Gastroesophageal sphincter (tissue), 3 donors: ENCODE measurements at regions not wholly inside any gene's neighbourhood (a gene's known extent, or its start where the extent isn't known, plus 50 kb on each side); places are given as distances from the start of the nearest gene placed in this dataset.

Source experiments
- CTCF ChIP-seq, 4 experiments: fragments of 200-600 bp in 2 of 4; fragments of 450-650 bp in 2 of 4; sonication (generic) in 1 of 4; IDR thresholded peaks; one replicate each; pipeline ENCODE4 v1.5.1; 2017 to 2019; ENCODE audit warnings: antibody characterized with exemption in 4 of 4, mild to moderate bottlenecking in 2 of 4, moderate library complexity in 2 of 4
- EP300 ChIP-seq: sonication (generic); formaldehyde crosslinking; IDR thresholded peaks from one replicate; pipeline ENCODE4 v1.6.1; 2017; ENCODE audit warnings: antibody characterized with exemption, mild to moderate bottlenecking
- POLR2A ChIP-seq, 2 donors: fragments of 450-650 bp; IDR thresholded peaks; one replicate each; pipeline ENCODE4 v1.6.1; 2017; ENCODE audit warnings: antibody characterized with exemption in 2 of 2, mild to moderate bottlenecking in 2 of 2, moderate library complexity in 1 of 2

GRCh38 chr22:27011717-27012116 lies 354.3 kb downstream of the MIAT start:
- TF ChIP-seq CTCF (IDR thresholded peaks at IDR 0.05) (no peak), EP300 (no peak), POLR2A (IDR thresholded peaks at IDR 0.05) (no peak)
